Tibial artery (tissue), 4 donors: ENCODE measurements at regions not wholly inside any gene's neighbourhood (a gene's known extent, or its start where the extent isn't known, plus 50 kb on each side); places are given as distances from the start of the nearest gene placed in this dataset.

Experiments used
- DNase-seq, 2 donors: peaks; one replicate each; pipeline ENCODE4 v3.0.0-alpha.2; 2019
- H3K27ac ChIP-seq, 2 donors: fragments of 200-600 bp; sonication (generic) in 1 of 2; 1 replicate in 1 of 2; 2 replicates in 1 of 2; pipeline ENCODE4 v1.5.1; 2018 to 2019; ENCODE audit warnings: mild to moderate bottlenecking in 1 of 2
- H3K27me3 ChIP-seq, 2 donors: fragments of 200-600 bp; sonication (generic) in 1 of 2; one replicate each; pipeline versions ENCODE4 v1.5.1 to v1.6.0; 2016 to 2019
- H3K36me3 ChIP-seq, 3 donors: fragments of 200-600 bp; sonication (generic) in 2 of 3; one replicate each; pipeline ENCODE4 v1.5.1; 2016 to 2019; ENCODE audit warnings: mild to moderate bottlenecking in 2 of 3
- H3K4me1 ChIP-seq, 4 donors: fragments of 200-600 bp; sonication (generic) in 2 of 4; 1 replicate in 3 of 4; 2 replicates in 1 of 4; pipeline ENCODE4 v1.5.1; 2016 to 2019
- H3K4me3 ChIP-seq, 2 donors: fragments of 200-600 bp; sonication (generic) in 1 of 2; 1 replicate in 1 of 2; 2 replicates in 1 of 2; pipeline ENCODE4 v1.5.1; 2018 to 2019; ENCODE audit warnings: mild to moderate bottlenecking in 2 of 2
- H3K9me3 ChIP-seq, 3 donors: fragments of 200-600 bp; sonication (generic) in 1 of 3; one replicate each; pipeline ENCODE4 v1.5.1; 2016 to 2019
- intact Hi-C: fragments of 100-400 bp; cut with DNase I; formaldehyde crosslinking; loops from one replicate; pipeline ENCODE4 v1.15.0; 2023; ENCODE audit warnings: low total_unique reads
- TF ChIP-seq, protein P1 (sequence below), 2 experiments: fragments of 200-600 bp in 1 of 2; fragments of 450-650 bp in 1 of 2; IDR thresholded peaks; one replicate each; pipeline ENCODE4 v1.5.1; 2017 to 2019; ENCODE audit warnings: antibody characterized with exemption in 2 of 2, mild to moderate bottlenecking in 1 of 2, moderate library complexity in 1 of 2

DNA sequence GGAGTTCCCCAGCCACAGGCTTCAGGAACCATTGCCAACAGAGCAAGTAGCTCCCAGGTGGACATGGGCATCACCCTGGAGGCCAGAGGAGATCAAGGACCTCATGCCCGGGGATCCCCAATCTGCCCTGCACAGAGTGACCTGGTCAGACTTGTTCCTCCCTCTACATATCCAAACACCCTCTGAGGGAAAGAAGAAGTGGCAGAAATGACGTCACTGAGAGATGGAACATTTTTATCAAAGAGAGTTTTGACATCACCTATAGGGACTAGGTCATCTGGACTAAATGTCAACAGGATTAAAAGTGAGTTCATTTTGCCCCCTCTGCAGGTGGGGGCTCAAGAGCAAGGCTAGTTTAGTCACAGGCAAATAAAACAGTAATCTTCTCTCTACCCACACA, 273.7 kb downstream of the SKAP2 start:
- no peak for DNase-seq
- H3K4me3 ChIP-seq = no peak overlapping the region
- no peak overlapping the region for H3K27ac ChIP-seq
- intact Hi-C loops = no loop called here
- no peaks in the 10 kb centered on the region for H3K9me3 ChIP-seq
- TF ChIP-seq, protein P1, sequence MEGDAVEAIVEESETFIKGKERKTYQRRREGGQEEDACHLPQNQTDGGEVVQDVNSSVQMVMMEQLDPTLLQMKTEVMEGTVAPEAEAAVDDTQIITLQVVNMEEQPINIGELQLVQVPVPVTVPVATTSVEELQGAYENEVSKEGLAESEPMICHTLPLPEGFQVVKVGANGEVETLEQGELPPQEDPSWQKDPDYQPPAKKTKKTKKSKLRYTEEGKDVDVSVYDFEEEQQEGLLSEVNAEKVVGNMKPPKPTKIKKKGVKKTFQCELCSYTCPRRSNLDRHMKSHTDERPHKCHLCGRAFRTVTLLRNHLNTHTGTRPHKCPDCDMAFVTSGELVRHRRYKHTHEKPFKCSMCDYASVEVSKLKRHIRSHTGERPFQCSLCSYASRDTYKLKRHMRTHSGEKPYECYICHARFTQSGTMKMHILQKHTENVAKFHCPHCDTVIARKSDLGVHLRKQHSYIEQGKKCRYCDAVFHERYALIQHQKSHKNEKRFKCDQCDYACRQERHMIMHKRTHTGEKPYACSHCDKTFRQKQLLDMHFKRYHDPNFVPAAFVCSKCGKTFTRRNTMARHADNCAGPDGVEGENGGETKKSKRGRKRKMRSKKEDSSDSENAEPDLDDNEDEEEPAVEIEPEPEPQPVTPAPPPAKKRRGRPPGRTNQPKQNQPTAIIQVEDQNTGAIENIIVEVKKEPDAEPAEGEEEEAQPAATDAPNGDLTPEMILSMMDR (IDR thresholded peaks at IDR 0.05) = no peak
- no peaks in the 10 kb centered on the region for H3K27me3 ChIP-seq
- no peaks in the 10 kb centered on the region for H3K36me3 ChIP-seq
- peaks cover 0 to 16% (median 11%) of the 10 kb centered on the region in 4 donors for H3K4me1 ChIP-seq

DNA sequence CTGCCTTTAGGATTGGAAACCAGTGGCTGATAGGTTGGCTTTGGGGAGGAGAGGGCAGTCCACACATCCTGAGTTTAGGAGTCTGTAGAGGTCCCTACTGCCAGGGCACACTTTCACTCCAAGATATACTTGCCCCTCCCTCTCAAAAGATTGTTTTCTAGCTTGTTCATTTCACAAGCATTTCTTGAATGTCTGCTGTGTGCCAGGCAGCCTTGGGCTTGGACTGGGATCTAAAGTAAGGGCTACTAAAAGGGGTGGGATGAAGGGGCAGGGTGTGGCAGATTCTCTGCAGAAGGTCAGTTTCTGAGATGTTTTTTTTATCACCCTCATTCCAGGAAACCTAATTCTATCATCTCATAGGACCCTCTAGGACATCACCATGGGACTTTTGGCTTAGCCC, 272.4 kb downstream of the SKAP2 start:
- Histone ChIP-seq H3K9me3 (no peaks in the 10 kb centered on the region), H3K4me3 (no peak overlapping the region), H3K27me3 (no peaks in the 10 kb centered on the region), H3K4me1 (peaks cover 0 to 16% (median 11%) of the 10 kb centered on the region in 4 donors), H3K36me3 (no peaks in the 10 kb centered on the region), H3K27ac (no peak overlapping the region)
- TF ChIP-seq, protein P1 (IDR thresholded peaks at IDR 0.05) = no peak
- intact Hi-C loops = no loop called here
- no peak for DNase-seq

GRCh38 chr7:26593393-26593792, 271.0 kb downstream of the SKAP2 start:
- Histone ChIP-seq H3K36me3 (no peaks in the 10 kb centered on the region), H3K9me3 (no peaks in the 10 kb centered on the region), H3K4me3 (no peak overlapping the region), H3K4me1 (peaks cover 0 to 16% (median 11%) of the 10 kb centered on the region in 4 donors), H3K27ac (no peak overlapping the region), H3K27me3 (no peaks in the 10 kb centered on the region)
- intact Hi-C loops = no loop called here
- no peak for DNase-seq
- TF ChIP-seq, protein P1 (IDR thresholded peaks at IDR 0.05) = no peak

- TF ChIP-seq, protein P1 (IDR thresholded peaks at IDR 0.05) = no peak
- intact Hi-C loops = no loop called here
- H3K36me3 ChIP-seq = no peaks in the 10 kb centered on the region
- peaks cover 0 to 16% (median 11%) of the 10 kb centered on the region in 4 donors for H3K4me1 ChIP-seq
- no peak overlapping the region for H3K4me3 ChIP-seq
- H3K27me3 ChIP-seq = no peaks in the 10 kb centered on the region
- H3K9me3 ChIP-seq = no peaks in the 10 kb centered on the region
- no peak overlapping the region for H3K27ac ChIP-seq
- no peak for DNase-seq
Measured at GRCh38 chr7:26593896-26594295, 270.5 kb downstream of the SKAP2 start.

DNA sequence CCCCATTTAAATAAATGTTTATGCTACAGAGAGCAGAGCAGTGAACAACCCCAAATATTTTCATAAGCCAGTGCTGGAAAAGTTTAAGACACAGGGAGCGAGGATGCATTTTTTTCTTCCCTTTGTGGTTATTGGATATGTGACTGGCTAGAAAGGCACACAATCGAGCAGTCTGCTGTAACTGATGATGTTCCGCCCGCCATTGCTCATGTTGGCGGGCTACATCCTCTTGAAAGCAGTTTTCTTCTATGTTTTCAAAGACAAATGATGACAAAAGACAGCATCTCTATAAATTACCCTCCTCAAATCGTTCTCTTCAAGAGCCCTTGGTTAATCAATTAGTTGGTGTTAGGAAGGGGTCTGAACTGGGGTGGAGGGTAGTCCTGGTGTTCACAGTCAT, 269.8 kb downstream of the SKAP2 start:
- DNase-seq = no peak
- no peak overlapping the region for H3K27ac ChIP-seq
- no peaks in the 10 kb centered on the region for H3K36me3 ChIP-seq
- no peaks in the 10 kb centered on the region for H3K9me3 ChIP-seq
- peaks cover 0 to 16% (median 11%) of the 10 kb centered on the region in 4 donors for H3K4me1 ChIP-seq
- TF ChIP-seq, protein P1 (IDR thresholded peaks at IDR 0.05) = no peak
- H3K27me3 ChIP-seq = no peaks in the 10 kb centered on the region
- no peak overlapping the region for H3K4me3 ChIP-seq
- intact Hi-C loops = no loop called here

DNA sequence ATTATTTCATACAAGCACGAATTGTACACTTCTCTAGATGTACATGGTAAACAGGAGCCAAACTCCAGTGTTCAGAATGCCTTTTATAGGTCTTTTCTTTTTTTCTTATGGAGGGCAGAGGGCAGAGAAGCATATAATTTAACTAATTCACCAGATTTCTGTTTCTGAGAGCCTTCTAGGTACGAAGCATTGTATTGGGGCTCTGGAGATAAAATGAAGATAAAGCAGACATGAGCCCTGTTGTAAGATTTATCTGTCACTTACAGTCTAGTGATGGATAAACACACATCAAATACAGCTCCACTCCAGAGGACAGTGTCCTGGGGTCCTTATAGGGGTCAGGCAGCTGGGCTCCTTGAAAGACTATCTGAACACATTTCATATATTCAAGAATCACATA, 265.5 kb downstream of the SKAP2 start:
- DNase-seq = no peak
- Histone ChIP-seq H3K27ac (no peak overlapping the region), H3K36me3 (no peaks in the 10 kb centered on the region), H3K27me3 (no peaks in the 10 kb centered on the region), H3K4me1 (no peaks in the 10 kb centered on the region), H3K4me3 (no peak overlapping the region), H3K9me3 (no peaks in the 10 kb centered on the region)
- TF ChIP-seq, protein P1 (IDR thresholded peaks at IDR 0.05) = no peak
- intact Hi-C loops = no loop called here
